HCT116 (cell line): ENCODE measurements at regions not wholly inside any gene's neighbourhood (a gene's known extent, or its start where the extent isn't known, plus 50 kb on each side); places are given as distances from the start of the nearest gene placed in this dataset.

ENCODE experiments used
- CTCF ChIP-seq, 3 experiments: fragments of 200-600 bp in 1 of 3; sonication (generic) in 1 of 3; IDR thresholded peaks in 2 of 3; conservative IDR thresholded peaks in 1 of 3; 2 replicates each; pipeline ENCODE4 v1.5.1; 2012 to 2017; ENCODE audit warnings: low read depth in 2 of 3, low read length in 2 of 3, antibody characterized with exemption in 1 of 3, borderline replicate concordance in 1 of 3, control low read depth in 1 of 3, mild to moderate bottlenecking in 1 of 3, mixed read lengths in 1 of 3, mixed run types in 1 of 3, moderate library complexity in 1 of 3; ENCODE audit not compliant: insufficient read depth in 1 of 3
- EZH2 ChIP-seq: fragments of 200-600 bp; sonication (generic); IDR thresholded peaks from 2 replicates; pipeline ENCODE4 v1.6.1; 2017; ENCODE audit warnings: antibody characterized with exemption, mixed run types
- POLR2A ChIP-seq: IDR thresholded peaks from 2 replicates; pipeline ENCODE4 v1.7.0; 2011; ENCODE audit warnings: borderline replicate concordance; ENCODE audit not compliant: insufficient read depth, insufficient read length; ENCODE audit errors: extremely low read depth
- POLR2AphosphoS5 ChIP-seq: IDR thresholded peaks from 2 replicates; pipeline ENCODE4 v1.6.1; 2011; ENCODE audit warnings: mild to moderate bottlenecking, low read depth, low read length, moderate library complexity
- YY1 ChIP-seq: IDR thresholded peaks from 2 replicates; pipeline ENCODE4 v1.6.1; 2011; ENCODE audit warnings: low read length, low read depth, moderate library complexity, mild to moderate bottlenecking; ENCODE audit not compliant: insufficient replicate concordance; ENCODE audit errors: extremely low read depth

GRCh38 chr5:147963436-147963835 lies 57.1 kb upstream of the C5orf46 start:
- no peak for TF ChIP-seq POLR2A
- no peak for TF ChIP-seq YY1
- TF ChIP-seq EZH2 = no peak
- TF ChIP-seq CTCF (IDR thresholded peaks at IDR 0.05 in 2 of 3, conservative IDR thresholded peaks at IDR 0.05 in 1 of 3; ENCODE audit: borderline replicate concordance in 1 of 3, insufficient read depth in 1 of 3, low read depth in 2 of 3, low read length in 2 of 3) = no peak
- TF ChIP-seq POLR2AphosphoS5 = no peak
